Calu3 (cell line): ENCODE measurements at regions not wholly inside any gene's neighbourhood (a gene's known extent, or its start where the extent isn't known, plus 50 kb on each side); places are given as distances from the start of the nearest gene placed in this dataset.

Experiments
- BruUV-seq: library from RNA; stranded (reverse); fragments of 400-500 nt; replicated peaks from 2 replicates; lab custom pipeline; 2021; lab: Mats Ljungman, UMichigan
- CTCF ChIA-PET: fragments of 300-600 bp; sonication (Branson Sonifier 250); formaldehyde crosslinking; loops from one replicate; lab custom pipeline; 2022; ENCODE audit warnings: antibody characterized with exemption; lab: Charles Lee
- DNase-seq: peaks from one replicate; pipeline ENCODE4 v3.0.0; 2022
- H3K27ac Mint-ChIP-seq: one replicate; pipeline ENCODE4 v1.8.0; 2022; ENCODE audit warnings: mixed read lengths; ENCODE audit not compliant: unreplicated experiment
- H3K27me3 Mint-ChIP-seq: one replicate; pipeline ENCODE4 v1.8.0; 2022; ENCODE audit warnings: mixed read lengths; ENCODE audit not compliant: unreplicated experiment
- H3K36me3 Mint-ChIP-seq: one replicate; pipeline ENCODE4 v1.8.0; 2022; ENCODE audit warnings: mild to moderate bottlenecking, moderate library complexity, mixed read lengths; ENCODE audit not compliant: insufficient read depth, unreplicated experiment
- H3K4me1 Mint-ChIP-seq: one replicate; pipeline ENCODE4 v1.8.0; 2022; ENCODE audit warnings: mild to moderate bottlenecking, low read depth, mixed read lengths; ENCODE audit not compliant: unreplicated experiment
- H3K4me3 Mint-ChIP-seq: one replicate; pipeline ENCODE4 v1.8.0; 2022; ENCODE audit warnings: mild to moderate bottlenecking, low read depth, moderate library complexity, mixed read lengths; ENCODE audit not compliant: unreplicated experiment
- H3K9me3 Mint-ChIP-seq: one replicate; pipeline ENCODE4 v1.8.0; 2022; ENCODE audit warnings: low read depth, mixed read lengths; ENCODE audit not compliant: unreplicated experiment
- CTCF ChIP-seq: fragments of 200-600 bp; IDR thresholded peaks from one replicate; pipeline ENCODE4 v1.8.0; 2022; ENCODE audit warnings: antibody characterized with exemption; ENCODE audit not compliant: unreplicated experiment
- intact Hi-C: fragments of 100-400 bp; cut with micrococcal nuclease; formaldehyde crosslinking; loops from one replicate; pipeline ENCODE4 v1.10.0; 2022; ENCODE audit not compliant: unreplicated experiment

- no peaks in the 10 kb centered on the region for H3K4me1 Mint-ChIP-seq
- CTCF ChIA-PET = no interaction called here
- no peaks in the 10 kb centered on the region for H3K27me3 Mint-ChIP-seq
- H3K27ac Mint-ChIP-seq = no peak overlapping the region
- no peaks in the 10 kb centered on the region for H3K9me3 Mint-ChIP-seq
- TF ChIP-seq CTCF = no peak
- DNase-seq = no peak
- no peak overlapping the region for H3K4me3 Mint-ChIP-seq
- no peaks in the 10 kb centered on the region for H3K36me3 Mint-ChIP-seq
- intact Hi-C loops = no loop called here
- no TSS peak for BruUV-seq
Observed at GRCh38 chr3:35987386-35987785, 348.1 kb downstream of the ARPP21 start.

GRCh38 chr3:35992041-35992440 is 352.7 kb downstream of the ARPP21 start:
- no peaks in the 10 kb centered on the region for H3K4me1 Mint-ChIP-seq
- DNase-seq = no peak
- no peaks in the 10 kb centered on the region for H3K36me3 Mint-ChIP-seq
- CTCF ChIA-PET = no interaction called here
- TF ChIP-seq CTCF = no peak
- H3K27me3 Mint-ChIP-seq = peaks cover 2% of the 10 kb centered on the region
- no peak overlapping the region for H3K4me3 Mint-ChIP-seq
- no peaks in the 10 kb centered on the region for H3K9me3 Mint-ChIP-seq
- intact Hi-C loops = no loop called here
- BruUV-seq = no TSS peak
- H3K27ac Mint-ChIP-seq = no peak overlapping the region

GRCh38 chr3:36011791-36012190 is 368.5 kb upstream of the STAC start:
- CTCF ChIA-PET = no interaction called here

GRCh38 chr3:36013425-36013824 is 366.9 kb upstream of the STAC start:
- BruUV-seq = no TSS peak
- no peaks in the 10 kb centered on the region for H3K27me3 Mint-ChIP-seq

More at GRCh38 chr3:36011791-36012190, 368.5 kb upstream of the STAC start:
- Mint-ChIP-seq H3K27ac (no peak overlapping the region), H3K4me3 (no peak overlapping the region), H3K27me3 (no peaks in the 10 kb centered on the region), H3K4me1 (no peaks in the 10 kb centered on the region), H3K9me3 (no peaks in the 10 kb centered on the region), H3K36me3 (no peaks in the 10 kb centered on the region)
- intact Hi-C loops = no loop called here
- no TSS peak for BruUV-seq
- TF ChIP-seq CTCF = no peak
- no peak for DNase-seq

More at GRCh38 chr3:36013425-36013824, 366.9 kb upstream of the STAC start:
- no peak for TF ChIP-seq CTCF
- no peaks in the 10 kb centered on the region for H3K36me3 Mint-ChIP-seq
- DNase-seq = no peak
- no peaks in the 10 kb centered on the region for H3K4me1 Mint-ChIP-seq
- no peak overlapping the region for H3K27ac Mint-ChIP-seq
- CTCF ChIA-PET = no interaction called here
- no peak overlapping the region for H3K4me3 Mint-ChIP-seq
- intact Hi-C loops = no loop called here
- no peaks in the 10 kb centered on the region for H3K9me3 Mint-ChIP-seq
